DOHH2 (cell line): ENCODE measurements at regions not wholly inside any gene's neighbourhood (a gene's known extent, or its start where the extent isn't known, plus 50 kb on each side); places are given as distances from the start of the nearest gene placed in this dataset.

ENCODE experiments used
- H3F3A ChIP-seq: fragments of 200-600 bp; sonication (generic), shearing (Covaris generic); 2 replicates; pipeline ENCODE4 v1.6.0; 2016; ENCODE audit warnings: antibody characterized with exemption, mild to moderate bottlenecking; ENCODE audit not compliant: control insufficient read depth, insufficient read depth
- H3K27ac ChIP-seq: fragments of 200-600 bp; sonication (generic); 2 replicates; pipeline ENCODE4 v1.5.1; 2014; ENCODE audit warnings: low read depth, mild to moderate bottlenecking, low read length, moderate library complexity
- H3K27me3 ChIP-seq: fragments of 200-600 bp; sonication (generic); 2 replicates; pipeline ENCODE4 v1.6.1; 2014; ENCODE audit warnings: mild to moderate bottlenecking, low read length, mixed read lengths; ENCODE audit not compliant: control insufficient read depth
- H3K36me3 ChIP-seq: fragments of 200-600 bp; sonication (generic); 2 replicates; pipeline ENCODE4 v1.6.1; 2014; ENCODE audit warnings: mild to moderate bottlenecking, low read length, moderate library complexity, mixed read lengths; ENCODE audit not compliant: control insufficient read depth
- H3K4me1 ChIP-seq: fragments of 200-600 bp; sonication (generic); 2 replicates; pipeline ENCODE4 v1.6.1; 2014; ENCODE audit warnings: mild to moderate bottlenecking, low read length, mixed read lengths; ENCODE audit not compliant: control insufficient read depth
- H3K4me2 ChIP-seq: fragments of 200-600 bp; sonication (generic); 2 replicates; pipeline ENCODE4 v1.6.0; 2014; ENCODE audit warnings: mild to moderate bottlenecking, low read length, moderate library complexity
- H3K4me3 ChIP-seq: fragments of 200-600 bp; sonication (generic); 2 replicates; pipeline ENCODE4 v1.5.1; 2014; ENCODE audit warnings: mild to moderate bottlenecking, low read length, mixed read lengths
- H3K79me2 ChIP-seq: fragments of 200-600 bp; sonication (generic); 2 replicates; pipeline ENCODE4 v1.6.1; 2014; ENCODE audit warnings: mild to moderate bottlenecking, low read length, mixed read lengths; ENCODE audit not compliant: control insufficient read depth
- H3K9me2 ChIP-seq: fragments of 200-600 bp; sonication (generic); replicated peaks from 2 replicates; pipeline ENCODE4 v1.6.1; 2014; ENCODE audit warnings: mild to moderate bottlenecking, low read length, mixed read lengths; ENCODE audit not compliant: control insufficient read depth
- H3K9me3 ChIP-seq: fragments of 200-600 bp; sonication (generic); 2 replicates; pipeline ENCODE4 v1.6.1; 2014; ENCODE audit warnings: antibody characterized with exemption, low read length, mixed read lengths; ENCODE audit not compliant: control insufficient read depth, insufficient read depth
- H4K20me1 ChIP-seq: fragments of 200-600 bp; sonication (generic); 2 replicates; pipeline ENCODE4 v1.6.0; 2014; ENCODE audit warnings: low read depth, mild to moderate bottlenecking, antibody characterized with exemption, low read length, moderate library complexity; ENCODE audit not compliant: control insufficient read depth, insufficient read depth
- CTCF ChIP-seq: fragments of 200-600 bp; sonication (generic); IDR thresholded peaks from one replicate; pipeline ENCODE4 v1.5.1; 2014; ENCODE audit warnings: antibody characterized with exemption, mild to moderate bottlenecking, low read depth, low read length; ENCODE audit not compliant: poor library complexity, severe bottlenecking
- EZH2phosphoT487 ChIP-seq: fragments of 200-600 bp; sonication (generic); IDR thresholded peaks from 2 replicates; pipeline ENCODE4 v1.6.1; 2017; ENCODE audit warnings: borderline replicate concordance, mild to moderate bottlenecking, antibody characterized with exemption, low read length, moderate library complexity, mixed read lengths

- no peak overlapping the region for H3K4me2 ChIP-seq
- no peaks in the 10 kb centered on the region for H3K9me3 ChIP-seq
- H3F3A ChIP-seq = no peaks in the 10 kb centered on the region
- H3K4me1 ChIP-seq = no peaks in the 10 kb centered on the region
- no peak overlapping the region for H3K27ac ChIP-seq
- no peaks in the 10 kb centered on the region for H3K27me3 ChIP-seq
- H3K4me3 ChIP-seq = no peak overlapping the region
- TF ChIP-seq EZH2phosphoT487 (no peak), CTCF (no peak)
- no peaks in the 10 kb centered on the region for H3K79me2 ChIP-seq
- H3K9me2 ChIP-seq = no peaks in the 10 kb centered on the region
- H3K36me3 ChIP-seq = no peaks in the 10 kb centered on the region
- H4K20me1 ChIP-seq = no peaks in the 10 kb centered on the region
Measured at GRCh38 chr10:65496541-65496940, 1429.3 kb upstream of the LRRTM3 start.

DNA sequence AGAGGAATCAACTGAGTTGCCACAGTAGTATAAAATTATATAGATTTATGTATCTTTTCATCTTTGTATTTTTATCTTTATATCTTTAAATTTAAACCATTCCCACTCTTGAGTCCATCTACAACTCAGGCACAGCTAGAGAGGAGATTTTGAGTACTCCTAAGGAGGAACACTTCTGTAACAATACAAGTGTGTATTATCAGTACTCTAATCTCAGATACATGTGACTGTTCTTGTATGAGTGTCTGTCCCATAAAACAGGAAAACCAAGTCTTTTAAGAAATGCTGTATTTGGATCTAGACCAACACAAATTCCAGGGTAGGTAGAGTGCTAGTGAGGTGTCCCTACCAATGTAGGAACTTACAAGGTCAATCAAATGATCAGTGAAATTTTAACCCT, 1428.0 kb upstream of the LRRTM3 start:
- Histone ChIP-seq H3K27ac (no peak overlapping the region), H3K9me3 (no peaks in the 10 kb centered on the region), H3K4me2 (no peak overlapping the region), H3K4me1 (no peaks in the 10 kb centered on the region), H3K4me3 (no peak overlapping the region), H3K27me3 (no peaks in the 10 kb centered on the region), H3K79me2 (no peaks in the 10 kb centered on the region), H3F3A (no peaks in the 10 kb centered on the region), H4K20me1 (no peaks in the 10 kb centered on the region), H3K9me2 (no peaks in the 10 kb centered on the region), H3K36me3 (no peaks in the 10 kb centered on the region)
- TF ChIP-seq CTCF (no peak), EZH2phosphoT487 (no peak)

- H3K9me2 ChIP-seq = no peaks in the 10 kb centered on the region
- no peak for TF ChIP-seq CTCF
- no peak for TF ChIP-seq EZH2phosphoT487
- no peaks in the 10 kb centered on the region for H3K9me3 ChIP-seq
- no peaks in the 10 kb centered on the region for H3K4me1 ChIP-seq
- H3K27ac ChIP-seq = no peak overlapping the region
- no peak overlapping the region for H3K4me3 ChIP-seq
- no peaks in the 10 kb centered on the region for H3F3A ChIP-seq
- no peaks in the 10 kb centered on the region for H3K27me3 ChIP-seq
- H3K79me2 ChIP-seq = no peaks in the 10 kb centered on the region
- H3K4me2 ChIP-seq = no peak overlapping the region
- no peaks in the 10 kb centered on the region for H4K20me1 ChIP-seq
- H3K36me3 ChIP-seq = no peaks in the 10 kb centered on the region
Measured at GRCh38 chr10:65500716-65501115, 1425.1 kb upstream of the LRRTM3 start.

DNA sequence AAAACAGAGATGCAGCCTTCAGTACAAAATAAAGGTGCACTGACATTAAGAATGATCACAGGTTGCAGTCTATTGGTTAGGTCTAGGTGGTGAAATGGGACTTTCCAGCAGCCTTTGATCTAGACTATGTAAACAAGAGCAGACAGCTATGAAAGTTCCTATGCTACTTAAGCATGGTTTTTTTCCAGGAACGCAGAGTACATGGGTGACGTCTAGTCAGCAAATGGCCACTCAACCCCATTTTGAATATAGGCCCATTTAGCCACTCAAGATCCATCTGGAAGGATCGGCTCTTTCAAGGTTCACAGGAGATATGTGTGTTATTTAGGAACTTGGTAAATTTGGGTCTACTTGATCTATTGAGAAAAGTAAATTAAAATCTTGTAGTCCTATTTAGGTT, 1424.6 kb upstream of the LRRTM3 start:
- no peaks in the 10 kb centered on the region for H4K20me1 ChIP-seq
- H3K27me3 ChIP-seq = no peaks in the 10 kb centered on the region
- no peak for TF ChIP-seq EZH2phosphoT487
- TF ChIP-seq CTCF = no peak
- no peak overlapping the region for H3K4me3 ChIP-seq
- no peaks in the 10 kb centered on the region for H3F3A ChIP-seq
- H3K4me2 ChIP-seq = no peak overlapping the region
- no peaks in the 10 kb centered on the region for H3K4me1 ChIP-seq
- no peaks in the 10 kb centered on the region for H3K9me2 ChIP-seq
- H3K27ac ChIP-seq = no peak overlapping the region
- H3K36me3 ChIP-seq = no peaks in the 10 kb centered on the region
- no peaks in the 10 kb centered on the region for H3K79me2 ChIP-seq
- H3K9me3 ChIP-seq = no peaks in the 10 kb centered on the region
